Endothelial cell of umbilical vein (primary cell): ENCODE measurements at regions not wholly inside any gene's neighbourhood (a gene's known extent, or its start where the extent isn't known, plus 50 kb on each side); places are given as distances from the start of the nearest gene placed in this dataset.

Experiments used
- BruUV-seq: library from RNA; stranded (reverse); fragments of 400-500 nt; replicated peaks from 2 replicates; lab custom pipeline; 2021; lab: Mats Ljungman, UMichigan
- CTCF ChIA-PET: fragments of 300-600, 350-600 bp; sonication (Branson Sonifier 250); formaldehyde crosslinking; loops from one replicate; lab custom pipeline; 2021; ENCODE audit warnings: antibody characterized with exemption, inconsistent platforms; lab: Charles Lee
- POLR2A ChIA-PET: fragments of 300-600, 350-600 bp; sonication (Branson Sonifier 250); formaldehyde crosslinking; loops from one replicate; lab custom pipeline; 2021; ENCODE audit warnings: antibody characterized with exemption, inconsistent platforms; lab: Charles Lee
- DNase-seq: peaks from one replicate; pipeline ENCODE4 v3.0.0-alpha.2; 2011; ENCODE audit warnings: low read depth, low spot score
- FAIRE-seq: peaks from 2 replicates; lab custom pipeline; 2011; peaks lifted over from hg19 to GRCh38; lab: Jason Lieb, UNC
- H2AFZ ChIP-seq: 2 replicates; pipeline ENCODE4 v1.6.0; 2012; ENCODE audit warnings: low read depth, low read length, control low read depth, inconsistent platforms
- H3K27ac ChIP-seq: 2 replicates; pipeline ENCODE4 v1.5.1; 2011; ENCODE audit warnings: low read depth, mild to moderate bottlenecking, control low read depth, low read length, moderate library complexity; ENCODE audit not compliant: insufficient read depth
- H3K27me3 ChIP-seq, 2 experiments: 2 replicates each; pipeline versions ENCODE4 v1.6.0 to v1.6.1; 2011; ENCODE audit warnings: low read length in 2 of 2, mixed read lengths in 1 of 2; ENCODE audit not compliant: control insufficient read depth in 2 of 2, insufficient read depth in 2 of 2
- H3K36me3 ChIP-seq, 2 experiments: 2 replicates in 1 of 2; 3 replicates in 1 of 2; pipeline ENCODE4 v1.5.1; 2011; ENCODE audit warnings: low read length in 2 of 2, mild to moderate bottlenecking in 1 of 2, moderate library complexity in 1 of 2; ENCODE audit not compliant: control insufficient read depth in 2 of 2, insufficient read depth in 2 of 2; ENCODE audit errors: extremely low read depth in 1 of 2
- H3K4me1 ChIP-seq: 3 replicates; pipeline ENCODE4 v1.5.1; 2011; ENCODE audit warnings: mild to moderate bottlenecking, low read length; ENCODE audit not compliant: control insufficient read depth, insufficient read depth; ENCODE audit errors: extremely low read depth
- H3K4me2 ChIP-seq: 2 replicates; pipeline ENCODE4 v1.6.1; 2011; ENCODE audit warnings: low read length, control low read depth, mixed read lengths; ENCODE audit not compliant: insufficient read depth
- H3K4me3 ChIP-seq, 3 experiments: fragments of 200-600 bp in 1 of 3; sonication (generic), shearing (Covaris generic) in 1 of 3; replicated peaks in 1 of 3; 2 replicates each; pipeline ENCODE4 v1.5.1; 2011 to 2016; ENCODE audit warnings: control low read depth in 3 of 3, low read length in 3 of 3, mild to moderate bottlenecking in 2 of 3, inconsistent platforms in 1 of 3, low read depth in 1 of 3, moderate library complexity in 1 of 3; ENCODE audit not compliant: insufficient read depth in 1 of 3
- H3K79me2 ChIP-seq: 2 replicates; pipeline ENCODE4 v1.6.0; 2012; ENCODE audit warnings: low read length, inconsistent platforms; ENCODE audit not compliant: control insufficient read depth, insufficient read depth
- H3K9ac ChIP-seq: replicated peaks from 2 replicates; pipeline ENCODE3; 2011; ENCODE audit warnings: low read length, control low read depth; ENCODE audit not compliant: insufficient read depth; ENCODE audit errors: extremely low read depth
- H3K9me1 ChIP-seq: replicated peaks from 3 replicates; pipeline ENCODE4 v1.6.0; 2011; ENCODE audit warnings: mild to moderate bottlenecking, low read length; ENCODE audit not compliant: control insufficient read depth, insufficient read depth; ENCODE audit errors: extremely low read depth
- H3K9me3 ChIP-seq: replicated peaks from 2 replicates; pipeline ENCODE4 v1.5.1; 2012; ENCODE audit warnings: low read length, inconsistent platforms; ENCODE audit not compliant: control insufficient read depth, insufficient read depth
- H4K20me1 ChIP-seq: replicated peaks from 2 replicates; pipeline ENCODE3; 2011; ENCODE audit warnings: mild to moderate bottlenecking, low read length; ENCODE audit not compliant: control insufficient read depth, insufficient read depth; ENCODE audit errors: extremely low read depth
- CTCF ChIP-seq, 2 donors: IDR thresholded peaks; 1 replicate in 1 of 2; 2 replicates in 1 of 2; pipeline ENCODE4 v1.5.1; 2011; ENCODE audit warnings: low read length in 2 of 2, mild to moderate bottlenecking in 2 of 2, moderate library complexity in 2 of 2, control low read depth in 1 of 2, inconsistent platforms in 1 of 2, low read depth in 1 of 2; ENCODE audit not compliant: insufficient read depth in 1 of 2; ENCODE audit errors: extremely low read depth in 1 of 2
- EZH2 ChIP-seq: IDR thresholded peaks from 2 replicates; pipeline ENCODE4 v1.6.1; 2012; ENCODE audit warnings: borderline replicate concordance, low read depth, mild to moderate bottlenecking, moderate library complexity, low read length, inconsistent platforms; ENCODE audit not compliant: severe bottlenecking
- FOS ChIP-seq: IDR thresholded peaks from 2 replicates; pipeline ENCODE4 v1.6.1; 2011; ENCODE audit warnings: mild to moderate bottlenecking, low read length, moderate library complexity, borderline replicate concordance; ENCODE audit not compliant: insufficient read depth
- GATA2 ChIP-seq: IDR thresholded peaks from 2 replicates; pipeline ENCODE4 v1.7.0; 2011; ENCODE audit warnings: low read depth, mild to moderate bottlenecking, moderate library complexity, mixed read lengths, low read length; ENCODE audit not compliant: insufficient read length, insufficient read depth
- JUN ChIP-seq: IDR thresholded peaks from 2 replicates; pipeline ENCODE4 v1.6.1; 2011; ENCODE audit warnings: borderline replicate concordance, low read depth; ENCODE audit not compliant: insufficient read length, insufficient read depth
- MAX ChIP-seq: IDR thresholded peaks from 2 replicates; pipeline ENCODE4 v1.6.1; 2011; ENCODE audit not compliant: insufficient read depth, insufficient read length
- MYC ChIP-seq: IDR thresholded peaks from one replicate; pipeline ENCODE4 v1.6.1; 2011; ENCODE audit warnings: mild to moderate bottlenecking, low read depth, low read length
- POLR2A ChIP-seq: IDR thresholded peaks from 2 replicates; pipeline ENCODE4 v1.6.1; 2012; ENCODE audit warnings: low read depth, mild to moderate bottlenecking, control low read depth, low read length
- POLR2AphosphoS5 ChIP-seq: IDR thresholded peaks from 2 replicates; pipeline ENCODE4 v1.6.1; 2012; ENCODE audit warnings: low read depth, mild to moderate bottlenecking, control low read depth, low read length, moderate library complexity; ENCODE audit not compliant: insufficient read depth
- dilution Hi-C: fragments of 300-500 bp; cut with MboI; formaldehyde crosslinking; loops from one replicate; pipeline ENCODE4 v1.15.0; 2019; ENCODE audit warnings: low sequenced_read_pairs; ENCODE audit not compliant: extremely low pct_ligation_motif_present
- intact Hi-C: fragments of 100-400 bp; cut with micrococcal nuclease; formaldehyde crosslinking; loops from one replicate; pipeline ENCODE4 v1.10.0; 2022

GRCh38 chr18:65093346-65093745 is 657.5 kb upstream of the CDH7 start:
- Histone ChIP-seq H3K4me1 (no peaks in the 10 kb centered on the region), H3K27ac (no peak overlapping the region), H3K9me3 (no peaks in the 10 kb centered on the region), H4K20me1 (no peaks in the 10 kb centered on the region), H3K27me3 (no peaks in the 10 kb centered on the region), H3K9ac (no peak overlapping the region), H3K4me3 (no peak overlapping the region), H3K9me1 (no peaks in the 10 kb centered on the region), H2AFZ (no peak overlapping the region), H3K36me3 (no peaks in the 10 kb centered on the region), H3K79me2 (no peaks in the 10 kb centered on the region), H3K4me2 (no peak overlapping the region)
- ChIA-PET POLR2A (no interaction called here), CTCF (no interaction called here)
- FAIRE-seq (no peak), DNase-seq (no peak)
- dilution Hi-C loops (no loop called here), intact Hi-C loops (loop anchor here (10.0 kb wide), 1 partner anchor 999 kb away; no protein-coding TSS in a partner anchor)
- BruUV-seq = no TSS peak
- TF ChIP-seq GATA2 (no peak), POLR2AphosphoS5 (no peak), FOS (no peak), POLR2A (no peak), MAX (no peak), MYC (no peak), CTCF (IDR thresholded peaks at IDR 0.05; ENCODE audit: extremely low read depth in 1 of 2, insufficient read depth in 1 of 2, low read depth in 1 of 2, low read length in 2 of 2) (no peak), JUN (no peak), EZH2 (no peak)
